Renal cortical epithelial cell (primary cell): ENCODE measurements at regions not wholly inside any gene's neighbourhood (a gene's known extent, or its start where the extent isn't known, plus 50 kb on each side); places are given as distances from the start of the nearest gene placed in this dataset.

Source experiments
- DNase-seq: peaks from one replicate; pipeline ENCODE4 v3.0.0-alpha.2; 2011; ENCODE audit warnings: low read depth

GRCh38 chr13:74966814-74967424 lies 515.0 kb downstream of the TBC1D4 start:
- peak; percentile 24 for DNase-seq

GRCh38 chr13:74966275-74966674 lies 515.7 kb downstream of the TBC1D4 start:
- DNase-seq, result no peak

- no peak for DNase-seq
Observed at GRCh38 chr13:74945637-74946036, 536.3 kb downstream of the TBC1D4 start.

GRCh38 chr13:74931698-74932433 lies 550.1 kb downstream of the TBC1D4 start:
- DNase-seq, result peak; percentile 20

GRCh38 chr13:74930402-74931165 lies 551.4 kb downstream of the TBC1D4 start:
- peak; percentile 93 for DNase-seq

GRCh38 chr13:74929436-74929835 lies 552.5 kb downstream of the TBC1D4 start:
- no peak for DNase-seq

GRCh38 chr13:74927823-74928222 lies 554.1 kb downstream of the TBC1D4 start:
- no peak for DNase-seq

GRCh38 chr13:74922963-74923362 lies 559.0 kb downstream of the TBC1D4 start:
- DNase-seq, result no peak

- DNase-seq, result no peak
Observed at GRCh38 chr13:74921326-74921725, 560.6 kb downstream of the TBC1D4 start.

GRCh38 chr13:74920920-74921319 lies 561.0 kb downstream of the TBC1D4 start:
- DNase-seq, result no peak

- no peak for DNase-seq
Observed at GRCh38 chr13:74920361-74920760, 561.6 kb downstream of the TBC1D4 start.

GRCh38 chr13:74919914-74920313 lies 562.1 kb downstream of the TBC1D4 start:
- no peak for DNase-seq

- no peak for DNase-seq
Observed at GRCh38 chr13:74912898-74913297, 569.1 kb downstream of the TBC1D4 start.

- no peak for DNase-seq
Observed at GRCh38 chr13:74910415-74910814, 571.6 kb downstream of the TBC1D4 start.

GRCh38 chr13:74907788-74908187 lies 574.2 kb downstream of the TBC1D4 start:
- no peak for DNase-seq

GRCh38 chr13:74904556-74904955 lies 577.4 kb downstream of the TBC1D4 start:
- DNase-seq, result no peak

GRCh38 chr13:74895042-74895796 lies 586.8 kb downstream of the TBC1D4 start:
- no peak for DNase-seq

- no peak for DNase-seq
Observed at GRCh38 chr13:74892096-74892495, 589.9 kb downstream of the TBC1D4 start.

GRCh38 chr13:74891610-74892009 lies 590.4 kb downstream of the TBC1D4 start:
- peak; percentile 94 for DNase-seq

- DNase-seq, result peak; percentile 83
Observed at GRCh38 chr13:74889321-74889720, 592.6 kb downstream of the TBC1D4 start.

- peak; percentile 57 for DNase-seq
Observed at GRCh38 chr13:74886502-74886901, 595.5 kb downstream of the TBC1D4 start.

- no peak for DNase-seq
Observed at GRCh38 chr13:74883834-74884233, 598.1 kb downstream of the TBC1D4 start.
